ENCODE measurements at regions not wholly inside any gene's neighbourhood (a gene's known extent, or its start where the extent isn't known, plus 50 kb on each side); places are given as distances from the start of the nearest gene placed in this dataset.

GRCh38 chr13:112141643-112142400, 74.9 kb downstream of the SOX1 start:
- no peak for TF ChIP-seq CTCF (IDR thresholded peaks at IDR 0.05)

GRCh38 chr13:112142401-112142930, 75.5 kb downstream of the SOX1 start:
- ATAC-seq (ENCODE audit: low FRiP score) (no peak), DNase-seq (ENCODE audit: low spot score) (no peak)
- TF ChIP-seq CTCF (IDR thresholded peaks at IDR 0.05) = no peak

More at GRCh38 chr13:112141643-112142400, 74.9 kb downstream of the SOX1 start:
- no peak for ATAC-seq (ENCODE audit: low FRiP score)
- DNase-seq (ENCODE audit: low spot score) = no peak

- TF ChIP-seq CTCF (IDR thresholded peaks at IDR 0.05) = no peak
- ATAC-seq (ENCODE audit: low FRiP score) (no peak), DNase-seq (ENCODE audit: low spot score) (no peak)
Measured at GRCh38 chr13:112143046-112143752, 76.2 kb downstream of the SOX1 start.

- TF ChIP-seq CTCF (IDR thresholded peaks at IDR 0.05) = no peak
- DNase-seq (ENCODE audit: low spot score) (no peak), ATAC-seq (ENCODE audit: low FRiP score) (no peak)
Measured at GRCh38 chr13:112143753-112144615, 77.0 kb downstream of the SOX1 start.

- no peak for TF ChIP-seq CTCF (IDR thresholded peaks at IDR 0.05)
- ATAC-seq (ENCODE audit: low FRiP score) = no peak
- no peak for DNase-seq (ENCODE audit: low spot score)
Measured at GRCh38 chr13:112144616-112145550, 77.9 kb downstream of the SOX1 start.
